GM21576 (cell line): ENCODE measurements at regions not wholly inside any gene's neighbourhood (a gene's known extent, or its start where the extent isn't known, plus 50 kb on each side); places are given as distances from the start of the nearest gene placed in this dataset.
"Not testable (repeated sequence)": the region's sequence is repeated elsewhere in the genome, so short reads cannot be mapped to it uniquely, and the experiment has no call there.

ENCODE experiments used
- ATAC-seq: cut with Tn5 transposase; IDR thresholded peaks from one replicate; pipeline ENCODE4 v1.9.1; 2021; ENCODE audit warnings: mild to moderate bottlenecking, moderate library complexity; ENCODE audit not compliant: unreplicated experiment

GRCh38 chr5:118088448-118088847, 899.9 kb downstream of the DTWD2 start:
- ATAC-seq, result no peak

- no peak for ATAC-seq
Observed at GRCh38 chr5:118076490-118076889, 911.9 kb downstream of the DTWD2 start.

- ATAC-seq, result no peak
Observed at GRCh38 chr5:118070041-118070440, 918.3 kb downstream of the DTWD2 start.

- no peak for ATAC-seq
Observed at GRCh38 chr5:118069452-118069851, 918.9 kb downstream of the DTWD2 start.

- no peak for ATAC-seq
Observed at GRCh38 chr5:118068886-118069285, 919.5 kb downstream of the DTWD2 start.

- not testable (repeated sequence) for ATAC-seq
Observed at GRCh38 chr5:118063836-118064235, 924.5 kb downstream of the DTWD2 start.

GRCh38 chr5:118060833-118061232, 927.5 kb downstream of the DTWD2 start:
- no peak for ATAC-seq

GRCh38 chr5:118052503-118052902, 935.8 kb downstream of the DTWD2 start:
- ATAC-seq, result no peak

GRCh38 chr5:118044169-118044568, 944.2 kb downstream of the DTWD2 start:
- no peak for ATAC-seq

GRCh38 chr5:118043531-118043930, 944.8 kb downstream of the DTWD2 start:
- no peak for ATAC-seq

- ATAC-seq, result no peak
Observed at GRCh38 chr5:118042076-118042475, 946.3 kb downstream of the DTWD2 start.

- ATAC-seq, result no peak
Observed at GRCh38 chr5:118040496-118040895, 947.9 kb downstream of the DTWD2 start.

- ATAC-seq, result no peak
Observed at GRCh38 chr5:118033686-118034338, 954.5 kb downstream of the DTWD2 start.

GRCh38 chr5:118029807-118030206, 958.5 kb downstream of the DTWD2 start:
- no peak for ATAC-seq

- no peak for ATAC-seq
Observed at GRCh38 chr5:118022062-118022461, 966.3 kb downstream of the DTWD2 start.

- ATAC-seq, result no peak
Observed at GRCh38 chr5:118017536-118017935, 970.8 kb downstream of the DTWD2 start.

GRCh38 chr5:118016396-118016795, 972.0 kb downstream of the DTWD2 start:
- no peak for ATAC-seq

GRCh38 chr5:118015511-118015910, 972.8 kb downstream of the DTWD2 start:
- ATAC-seq, result no peak

- ATAC-seq, result no peak
Observed at GRCh38 chr5:118009741-118010297, 978.5 kb downstream of the DTWD2 start.

- no peak for ATAC-seq
Observed at GRCh38 chr5:118008779-118009178, 979.6 kb downstream of the DTWD2 start.

GRCh38 chr5:118007262-118007661, 981.1 kb downstream of the DTWD2 start:
- no peak for ATAC-seq

GRCh38 chr5:118006219-118006618, 982.1 kb downstream of the DTWD2 start:
- no peak for ATAC-seq
